Common myeloid progenitor, CD34-positive (primary cell): ENCODE measurements at regions not wholly inside any gene's neighbourhood (a gene's known extent, or its start where the extent isn't known, plus 50 kb on each side); places are given as distances from the start of the nearest gene placed in this dataset.

Source experiments
- CTCF ChIA-PET: fragments of 350-600 bp; sonication (Branson Sonifier 250); formaldehyde crosslinking; loops from one replicate; lab custom pipeline; 2021; ENCODE audit warnings: antibody characterized with exemption; lab: Charles Lee
- POLR2A ChIA-PET: fragments of 350-600 bp; sonication (Branson Sonifier 250); formaldehyde crosslinking; loops from one replicate; lab custom pipeline; 2021; ENCODE audit warnings: antibody characterized with exemption; lab: Charles Lee
- DNase-seq, 3 donors: peaks; one replicate each; pipeline versions ENCODE4 v3.0.0 to v3.0.0-alpha.2; 2013
- H3K27ac ChIP-seq, 2 experiments: 1 replicate in 1 of 2; 2 replicates in 1 of 2; pipeline ENCODE4 v1.7.0; 2013; ENCODE audit warnings: inconsistent platforms in 2 of 2, low read length in 2 of 2, mild to moderate bottlenecking in 2 of 2, low read depth in 1 of 2, moderate library complexity in 1 of 2; ENCODE audit not compliant: severe bottlenecking in 2 of 2, insufficient read depth in 1 of 2, poor library complexity in 1 of 2
- H3K27me3 ChIP-seq, 5 experiments: replicated peaks in 2 of 5; 1 replicate in 3 of 5; 2 replicates in 2 of 5; pipeline versions ENCODE4 v1.6.1 to v1.7.0; 2013; ENCODE audit warnings: low read length in 4 of 5, mild to moderate bottlenecking in 2 of 5, moderate library complexity in 2 of 5, inconsistent platforms in 1 of 5; ENCODE audit not compliant: insufficient read depth in 5 of 5, control insufficient read depth in 4 of 5
- H3K36me3 ChIP-seq, 4 experiments: 1 replicate in 2 of 4; 2 replicates in 2 of 4; pipeline versions ENCODE4 v1.6.1 to v1.7.0; 2013; ENCODE audit warnings: low read length in 3 of 4, control low read depth in 1 of 4, mild to moderate bottlenecking in 1 of 4; ENCODE audit not compliant: control insufficient read depth in 4 of 4, insufficient read depth in 4 of 4
- H3K4me1 ChIP-seq, 4 experiments: 1 replicate in 3 of 4; 2 replicates in 1 of 4; pipeline versions ENCODE4 v1.6.1 to v1.7.1; 2013; ENCODE audit warnings: low read length in 3 of 4, mild to moderate bottlenecking in 3 of 4, control low read depth in 1 of 4, inconsistent platforms in 1 of 4, moderate library complexity in 1 of 4; ENCODE audit not compliant: control insufficient read depth in 4 of 4, insufficient read depth in 4 of 4; ENCODE audit errors: control extremely low read depth in 1 of 4
- H3K4me3 ChIP-seq, 7 experiments: 1 replicate in 4 of 7; 2 replicates in 3 of 7; pipeline versions ENCODE4 v1.5.1 to v1.7.0; 2013; ENCODE audit warnings: mild to moderate bottlenecking in 7 of 7, low read length in 6 of 7, moderate library complexity in 6 of 7, inconsistent platforms in 2 of 7, low read depth in 2 of 7, control low read depth in 1 of 7; ENCODE audit not compliant: insufficient read depth in 4 of 7, control insufficient read depth in 1 of 7; ENCODE audit errors: extremely low read depth in 1 of 7
- H3K9me3 ChIP-seq, 5 experiments: 1 replicate in 4 of 5; 2 replicates in 1 of 5; pipeline versions ENCODE4 v1.6.1 to v1.7.1; 2013; ENCODE audit warnings: low read length in 4 of 5, mild to moderate bottlenecking in 2 of 5, inconsistent platforms in 1 of 5, low read depth in 1 of 5, moderate library complexity in 1 of 5; ENCODE audit not compliant: control insufficient read depth in 4 of 5, insufficient read depth in 2 of 5; ENCODE audit errors: control extremely low read depth in 1 of 5
- WGBS: methylation state at CpG from one replicate; pipeline ENCODE4 v1.1.5; 2013; ENCODE audit not compliant: insufficient coverage; 5-methylcytosine and 5-hydroxymethylcytosine counted together

- no peaks in the 10 kb centered on the region for H3K4me1 ChIP-seq
- no peaks in the 10 kb centered on the region for H3K36me3 ChIP-seq
- 11% methylated on average over 3 of the region's 3 CpGs for WGBS
- ChIA-PET POLR2A (no interaction called here), CTCF (interaction anchor here (1.5 kb wide), 1 partner anchor 19 kb away, joined by 4 read pairs; no protein-coding TSS in a partner anchor)
- no peak overlapping the region for H3K4me3 ChIP-seq
- H3K27ac ChIP-seq, result no peak overlapping the region
- H3K9me3 ChIP-seq, result no peaks in the 10 kb centered on the region
- no peak for DNase-seq
- peaks cover 0 to 3% (median 2%) of the 10 kb centered on the region in 5 experiments for H3K27me3 ChIP-seq
Observed at GRCh38 chr9:119533504-119533903, 164.3 kb upstream of the BRINP1 start.

DNA sequence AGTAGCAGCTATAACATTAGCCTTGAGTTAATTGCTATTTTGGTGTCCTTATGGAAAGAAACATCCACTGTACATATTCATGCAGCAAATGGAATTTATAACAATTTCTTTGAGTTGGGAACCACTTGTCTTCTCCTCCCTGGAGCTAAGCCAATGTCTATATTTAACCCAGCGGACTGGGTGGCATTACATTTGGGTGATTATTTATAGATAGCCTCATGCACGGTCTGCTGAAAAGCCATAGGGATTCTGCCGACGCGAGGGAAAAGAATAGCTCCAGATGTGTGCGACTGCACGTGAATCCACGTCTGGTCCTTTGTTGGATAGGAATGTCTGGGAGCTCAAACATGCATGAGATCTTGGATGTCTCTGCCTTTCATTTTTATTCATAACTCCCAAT lies 157.5 kb upstream of the BRINP1 start:
- CTCF ChIA-PET, result no interaction called here
- no peak for DNase-seq
- H3K36me3 ChIP-seq, result no peaks in the 10 kb centered on the region
- 100% methylated on average over 4 of the region's 8 CpGs for WGBS
- no peak overlapping the region for H3K4me3 ChIP-seq
- POLR2A ChIA-PET, result no interaction called here
- H3K27me3 ChIP-seq, result peaks cover 0 to 2% (median 0%) of the 10 kb centered on the region in 5 experiments
- no peaks in the 10 kb centered on the region for H3K9me3 ChIP-seq
- H3K27ac ChIP-seq, result no peak overlapping the region
- no peaks in the 10 kb centered on the region for H3K4me1 ChIP-seq

DNA sequence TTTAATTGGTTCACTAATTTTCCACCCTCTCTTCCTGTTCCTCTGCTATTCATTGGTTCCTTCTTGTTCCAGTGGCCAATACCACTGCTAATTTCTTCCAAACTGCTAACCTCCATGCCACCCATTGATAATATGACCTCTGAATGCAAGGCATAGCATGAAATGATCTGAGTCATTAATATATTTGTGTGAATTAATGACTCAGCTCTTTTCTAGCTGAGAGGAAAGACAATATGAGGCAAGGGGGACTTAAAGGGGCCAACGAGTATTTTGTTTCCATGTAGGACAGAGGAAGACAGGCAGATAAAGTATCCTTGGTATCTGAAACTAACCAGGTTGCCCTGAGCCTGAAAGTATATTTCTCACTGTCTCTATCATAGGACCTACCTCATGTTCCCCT lies 154.3 kb upstream of the BRINP1 start:
- H3K36me3 ChIP-seq, result no peaks in the 10 kb centered on the region
- WGBS, result no CpG with 5 or more reads among the region's 1 CpG
- H3K27me3 ChIP-seq, result no peaks in the 10 kb centered on the region
- ChIA-PET CTCF (no interaction called here), POLR2A (no interaction called here)
- H3K9me3 ChIP-seq, result no peaks in the 10 kb centered on the region
- H3K4me3 ChIP-seq, result no peak overlapping the region
- no peak overlapping the region for H3K27ac ChIP-seq
- no peak for DNase-seq
- no peaks in the 10 kb centered on the region for H3K4me1 ChIP-seq

GRCh38 chr9:119522381-119522780 lies 153.1 kb upstream of the BRINP1 start:
- CTCF ChIA-PET, result no interaction called here
- no peak for DNase-seq
- Histone ChIP-seq H3K4me3 (no peak overlapping the region), H3K27ac (no peak overlapping the region), H3K27me3 (no peaks in the 10 kb centered on the region), H3K9me3 (no peaks in the 10 kb centered on the region), H3K4me1 (no peaks in the 10 kb centered on the region), H3K36me3 (no peaks in the 10 kb centered on the region)
- POLR2A ChIA-PET, result no interaction called here
- WGBS, result 88% methylated on average over 2 of the region's 2 CpGs

DNA sequence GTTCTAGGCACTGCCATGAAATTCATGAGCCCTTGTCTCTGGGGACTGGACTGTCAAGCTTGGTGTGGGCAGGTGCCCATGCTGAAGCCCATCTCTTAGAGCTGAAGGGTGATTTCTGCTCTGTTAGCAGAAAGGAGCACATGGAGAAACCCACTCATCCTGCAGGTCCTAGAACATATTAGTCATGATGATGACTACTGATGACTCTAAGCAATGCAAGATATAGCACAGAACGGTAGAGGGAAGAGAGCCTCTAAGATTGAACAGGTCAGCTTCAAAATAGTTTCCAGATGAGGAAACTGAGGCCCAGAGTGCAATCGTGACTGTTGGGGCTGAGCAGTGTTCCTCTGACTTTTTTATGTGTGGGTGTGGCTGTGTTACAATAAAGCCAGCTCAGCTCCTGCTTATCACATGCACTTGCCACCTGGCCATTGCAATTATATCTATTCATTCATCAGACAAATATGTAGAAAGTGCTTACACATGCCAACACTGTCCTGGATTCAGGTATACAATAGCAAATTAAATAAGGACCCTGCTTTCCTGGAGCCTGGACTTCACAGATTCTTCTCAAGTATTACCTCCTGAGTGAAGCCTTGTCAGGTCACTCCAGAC lies 140.2 kb upstream of the BRINP1 start:
- Histone ChIP-seq H3K27me3 (no peaks in the 10 kb centered on the region), H3K36me3 (no peaks in the 10 kb centered on the region), H3K4me1 (no peaks in the 10 kb centered on the region), H3K9me3 (no peaks in the 10 kb centered on the region), H3K4me3 (no peak overlapping the region), H3K27ac (no peak overlapping the region)
- 100% methylated on average over 1 of the region's 2 CpGs for WGBS
- CTCF ChIA-PET, result no interaction called here
- POLR2A ChIA-PET, result no interaction called here
- DNase-seq, result no peak

DNA sequence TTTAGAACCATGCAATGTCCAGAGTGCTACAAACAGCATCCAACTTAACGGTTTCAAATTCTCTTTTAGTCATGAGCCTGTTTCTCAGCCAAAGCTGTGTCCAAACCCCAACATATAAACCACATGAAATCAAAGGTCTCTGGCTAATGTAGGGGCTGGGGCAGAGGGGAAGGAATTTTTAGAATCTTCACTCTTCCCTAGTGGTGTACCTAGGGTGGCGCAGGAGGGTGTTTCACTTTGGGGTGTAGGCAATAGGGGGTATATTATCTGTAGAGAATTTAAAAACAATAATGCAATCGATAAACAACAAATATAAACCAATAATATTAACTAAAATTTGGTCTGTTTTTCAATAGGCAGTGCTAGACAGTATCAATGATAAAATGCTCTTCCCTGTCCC lies 132.1 kb upstream of the BRINP1 start:
- POLR2A ChIA-PET, result no interaction called here
- no peak overlapping the region for H3K4me3 ChIP-seq
- no peak overlapping the region for H3K27ac ChIP-seq
- WGBS, result no CpG with 5 or more reads among the region's 3 CpGs
- no peak for DNase-seq
- H3K36me3 ChIP-seq, result no peaks in the 10 kb centered on the region
- H3K4me1 ChIP-seq, result no peaks in the 10 kb centered on the region
- H3K9me3 ChIP-seq, result no peaks in the 10 kb centered on the region
- no peaks in the 10 kb centered on the region for H3K27me3 ChIP-seq
- CTCF ChIA-PET, result no interaction called here

- WGBS, result 94% methylated on average over 5 of the region's 6 CpGs
- no peak for DNase-seq
- no peak overlapping the region for H3K4me3 ChIP-seq
- peaks cover 0 to 1% (median 0%) of the 10 kb centered on the region in 5 experiments for H3K27me3 ChIP-seq
- H3K27ac ChIP-seq, result no peak overlapping the region
- no peaks in the 10 kb centered on the region for H3K9me3 ChIP-seq
- ChIA-PET CTCF (no interaction called here), POLR2A (no interaction called here)
- no peaks in the 10 kb centered on the region for H3K4me1 ChIP-seq
- no peaks in the 10 kb centered on the region for H3K36me3 ChIP-seq
Observed at GRCh38 chr9:119500072-119500771, 131.0 kb upstream of the BRINP1 start.
